ENCODE measurements at regions not wholly inside any gene's neighbourhood (a gene's known extent, or its start where the extent isn't known, plus 50 kb on each side); places are given as distances from the start of the nearest gene placed in this dataset.

DNA sequence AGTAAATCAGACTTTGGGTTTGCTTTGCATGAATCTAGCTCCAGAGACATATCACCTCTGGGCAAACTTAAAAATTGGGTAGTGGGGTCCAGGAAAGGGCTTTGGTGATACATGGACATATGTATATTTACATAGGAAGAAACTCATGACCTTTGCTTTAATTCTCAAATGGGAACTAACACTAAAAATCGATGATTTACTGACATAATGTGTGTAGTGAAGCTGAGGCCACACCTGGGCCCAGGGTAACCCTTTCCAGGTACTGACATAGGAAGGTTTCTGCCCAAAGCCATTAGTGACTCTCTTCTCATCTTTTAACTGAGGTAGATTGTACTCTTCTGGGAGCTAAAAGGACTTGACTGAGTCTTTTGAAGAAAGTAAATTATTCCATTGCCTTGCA, 411.2 kb upstream of the TBL1XR1 start:
- no peak for TF ChIP-seq CTCF (IDR thresholded peaks at IDR 0.05; ENCODE audit: low read depth, low read length)
- no peak for DNase-seq (ENCODE audit: low read depth, low spot score)
- no peak overlapping the region for H3K27ac ChIP-seq (ENCODE audit: low read depth, low read length)
- no peaks in the 10 kb centered on the region; the same call in none of the 2 replicates for H3K9me3 ChIP-seq (ENCODE audit: control insufficient read depth, insufficient read depth, low read length)
- CTCF ChIA-PET = interaction anchor here (0.6 to 1.7 kb wide), 2 partner anchors 407 to 777 kb away, joined by 3 to 7 read pairs; no protein-coding TSS in a partner anchor
- H3K27me3 ChIP-seq (ENCODE audit: control insufficient read depth, insufficient read depth, low read length) = no peaks in the 10 kb centered on the region
- H3K4me3 ChIP-seq (ENCODE audit: low read depth, low read length) = no peak overlapping the region
- POLR2A ChIA-PET = no interaction called here

DNA sequence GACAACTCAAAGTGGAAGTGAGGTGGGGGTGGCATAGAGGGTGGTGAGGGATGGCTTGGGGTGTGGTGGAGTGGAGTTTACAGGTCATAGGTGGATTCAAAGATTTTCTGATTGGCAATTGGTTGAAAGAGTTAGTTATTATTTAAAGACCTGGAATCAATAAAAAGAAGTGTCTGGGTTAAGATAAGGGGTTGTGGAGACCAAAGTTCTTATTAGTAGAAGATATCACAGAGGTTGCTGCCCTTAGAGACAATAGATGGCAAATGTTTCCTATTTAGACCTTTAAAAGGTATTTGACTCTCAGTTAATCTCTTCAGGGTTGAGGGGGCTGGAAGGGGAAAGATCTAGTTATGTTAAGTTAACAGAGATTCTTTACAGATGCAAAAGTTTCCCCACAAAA, 412.3 kb upstream of the TBL1XR1 start:
- POLR2A ChIA-PET = no interaction called here

DNA sequence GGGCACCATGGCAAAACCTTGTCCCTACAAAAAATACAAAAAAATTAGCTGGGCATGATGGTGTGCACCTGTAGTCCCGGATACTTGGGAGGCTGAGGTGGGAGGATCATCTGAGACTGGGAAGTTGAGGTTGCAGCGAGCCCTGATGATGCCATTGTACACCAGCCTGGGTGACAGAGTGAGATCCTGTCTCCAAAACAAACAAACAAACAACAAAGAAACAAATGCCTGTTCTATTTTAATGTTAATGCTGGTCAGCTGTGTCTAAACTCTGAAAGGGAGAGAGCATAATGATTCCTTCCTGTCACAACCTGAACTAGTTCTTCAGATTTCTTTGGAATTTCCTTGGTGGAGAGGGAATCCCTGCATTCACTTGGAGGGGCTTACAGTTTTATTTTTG, 413.0 kb upstream of the TBL1XR1 start:
- POLR2A ChIA-PET = no interaction called here
- CTCF ChIA-PET = no interaction called here

More for the DNA sequence above, 412.3 kb upstream of the TBL1XR1 start:
- no peak for DNase-seq (ENCODE audit: low read depth, low spot score)
- no peaks in the 10 kb centered on the region; the same call in none of the 2 replicates for H3K9me3 ChIP-seq (ENCODE audit: control insufficient read depth, insufficient read depth, low read length)
- no peaks in the 10 kb centered on the region for H3K27me3 ChIP-seq (ENCODE audit: control insufficient read depth, insufficient read depth, low read length)
- TF ChIP-seq CTCF (IDR thresholded peaks at IDR 0.05; ENCODE audit: low read depth, low read length) = no peak
- no peak overlapping the region for H3K27ac ChIP-seq (ENCODE audit: low read depth, low read length)
- CTCF ChIA-PET = no interaction called here
- no peak overlapping the region for H3K4me3 ChIP-seq (ENCODE audit: low read depth, low read length)

DNA sequence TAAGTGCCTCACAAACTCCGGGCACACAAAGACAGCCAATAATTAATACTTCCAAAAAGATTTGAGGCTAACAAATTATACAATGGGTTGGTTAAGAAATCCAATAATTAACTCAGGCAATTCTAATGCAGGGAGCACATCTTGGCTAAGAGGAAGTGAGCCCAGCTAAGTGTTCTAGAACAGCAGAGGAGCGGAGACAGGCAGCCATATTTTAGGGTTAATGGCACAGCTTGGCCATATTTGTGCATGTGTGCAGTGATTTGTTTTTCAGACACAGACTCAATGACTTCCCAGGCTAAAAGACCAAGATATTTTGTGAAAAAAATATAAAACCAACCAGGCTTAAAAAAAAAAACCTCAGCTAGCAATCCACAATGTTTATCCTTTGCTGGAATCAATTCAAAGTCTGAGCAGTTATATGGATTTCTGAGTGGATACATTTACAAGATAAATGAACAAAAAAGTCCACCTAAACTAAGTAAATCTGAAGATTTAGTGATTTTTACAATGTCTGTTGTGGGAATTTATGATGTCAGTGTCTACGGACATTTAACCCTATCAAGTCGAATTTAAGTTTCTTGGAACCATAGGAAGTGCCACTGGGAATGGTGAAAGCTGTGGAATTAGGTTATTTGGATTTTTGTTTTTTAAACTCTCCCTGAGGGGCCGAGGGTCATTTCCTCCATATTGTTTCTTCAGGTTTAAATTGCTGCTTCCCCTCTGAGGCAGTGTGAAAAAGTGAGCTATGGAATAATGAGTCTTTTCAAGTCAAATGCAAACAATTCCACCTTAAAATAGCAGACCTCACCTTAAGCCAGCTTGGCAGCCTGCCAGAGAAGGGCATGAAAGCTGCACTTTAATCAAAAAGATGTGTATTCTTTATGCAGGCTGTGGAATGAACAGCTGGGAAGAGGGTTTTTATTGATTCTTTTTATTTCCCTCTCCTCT, 413.7 kb upstream of the TBL1XR1 start:
- ChIA-PET CTCF (interaction anchor here (1.5 kb wide), 1 partner anchor 774 kb away, joined by 5 read pairs; no protein-coding TSS in a partner anchor), POLR2A (interaction anchor here (0.7 kb wide), 1 partner anchor 180 kb away, joined by 3 read pairs; no protein-coding TSS in a partner anchor)
- Histone ChIP-seq H3K4me3 (ENCODE audit: low read depth, low read length) (no peak overlapping the region), H3K27me3 (ENCODE audit: control insufficient read depth, insufficient read depth, low read length) (no peaks in the 10 kb centered on the region), H3K27ac (ENCODE audit: low read depth, low read length) (no peak overlapping the region), H3K9me3 (ENCODE audit: control insufficient read depth, insufficient read depth, low read length) (no peaks in the 10 kb centered on the region)
- no peak for DNase-seq (ENCODE audit: low read depth, low spot score)
- no peak for TF ChIP-seq CTCF (IDR thresholded peaks at IDR 0.05; ENCODE audit: low read depth, low read length)

More for the DNA sequence above, 413.0 kb upstream of the TBL1XR1 start:
- no peak overlapping the region for H3K27ac ChIP-seq (ENCODE audit: low read depth, low read length)
- H3K4me3 ChIP-seq (ENCODE audit: low read depth, low read length) = no peak overlapping the region
- H3K9me3 ChIP-seq (ENCODE audit: control insufficient read depth, insufficient read depth, low read length) = no peaks in the 10 kb centered on the region; the same call in 1 of the 2 replicates
- TF ChIP-seq CTCF (IDR thresholded peaks at IDR 0.05; ENCODE audit: low read depth, low read length) = no peak
- H3K27me3 ChIP-seq (ENCODE audit: control insufficient read depth, insufficient read depth, low read length) = no peaks in the 10 kb centered on the region
- no peak for DNase-seq (ENCODE audit: low read depth, low spot score)
